HepG2 (cell line): ENCODE measurements at regions not wholly inside any gene's neighbourhood (a gene's known extent, or its start where the extent isn't known, plus 50 kb on each side); places are given as distances from the start of the nearest gene placed in this dataset.

Source experiments
- ATAC-seq: fragments of 200-7000 bp; cut with Tn5 transposase; 3 replicates; pipeline ENCODE4 v1.9.1; 2020; ENCODE audit warnings: mild to moderate bottlenecking, moderate library complexity
- BruUV-seq: library from RNA; stranded (reverse); fragments of 400-500 nt; replicated peaks from 2 replicates; lab custom pipeline; 2021; lab: Mats Ljungman, UMichigan
- CTCF ChIA-PET: fragments of 300-600 bp; formaldehyde crosslinking; extraction: SDS; loops from one replicate; lab custom pipeline; 2021; ENCODE audit warnings: low total read pairs, inconsistent platforms, low intra/inter-chr PET ratio; lab: Yijun Ruan, JAX
- POLR2A ChIA-PET: fragments of 350-600 bp; sonication (Branson Sonifier 250); formaldehyde crosslinking; loops from one replicate; lab custom pipeline; 2020; ENCODE audit warnings: antibody characterized with exemption, inconsistent platforms; lab: Yijun Ruan, JAX
- DNase-seq: peaks from one replicate; pipeline ENCODE4 v3.0.0-alpha.2; 2015; ENCODE audit warnings: low spot score
- FAIRE-seq: peaks from 3 replicates; lab custom pipeline; 2011; peaks lifted over from hg19 to GRCh38; lab: Jason Lieb, UNC
- H2AFZ ChIP-seq: one replicate; pipeline ENCODE4 v1.6.1; 2011; ENCODE audit warnings: low read length, inconsistent platforms
- H3K27ac ChIP-seq: fragments of 300-600 bp; 3 replicates; pipeline ENCODE4 v1.8.0; 2011; ENCODE audit warnings: mixed run types, mild to moderate bottlenecking, mixed read lengths, low read length, inconsistent platforms; ENCODE audit not compliant: insufficient read depth; ENCODE audit errors: extremely low read length
- H3K27me3 ChIP-seq, 2 experiments: fragments of 200-600 bp in 1 of 2; 2 replicates in 1 of 2; 3 replicates in 1 of 2; pipeline versions ENCODE4 v1.6.0 to v1.8.0; 2011; ENCODE audit warnings: low read length in 2 of 2, mild to moderate bottlenecking in 2 of 2, moderate library complexity in 2 of 2, inconsistent platforms in 1 of 2; ENCODE audit not compliant: insufficient read depth in 2 of 2, control insufficient read depth in 1 of 2
- H3K36me3 ChIP-seq, 2 experiments: fragments of 200-600 bp in 1 of 2; replicated peaks in 1 of 2; 2 replicates in 1 of 2; 3 replicates in 1 of 2; pipeline versions ENCODE4 v1.5.1 to v1.8.0; 2011; ENCODE audit warnings: low read length in 2 of 2, inconsistent platforms in 1 of 2; ENCODE audit not compliant: insufficient read depth in 2 of 2, control insufficient read depth in 1 of 2
- H3K4me1 ChIP-seq: 2 replicates; pipeline ENCODE4 v1.5.1; 2012; ENCODE audit warnings: low read length, inconsistent platforms; ENCODE audit not compliant: insufficient read depth
- H3K4me2 ChIP-seq: 2 replicates; pipeline ENCODE4 v1.6.0; 2011; ENCODE audit warnings: low read depth, low read length, inconsistent platforms
- H3K4me3 ChIP-seq, 3 experiments: fragments of 200-600 bp in 1 of 3; sonication (generic), shearing (Covaris generic) in 1 of 3; replicated peaks in 1 of 3; 2 replicates each; pipeline ENCODE4 v1.5.1; 2011 to 2016; ENCODE audit warnings: low read length in 3 of 3, inconsistent platforms in 2 of 3, low read depth in 2 of 3, mild to moderate bottlenecking in 2 of 3, control low read depth in 1 of 3, mixed read lengths in 1 of 3; ENCODE audit not compliant: insufficient read depth in 1 of 3
- H3K79me2 ChIP-seq: one replicate; pipeline ENCODE4 v1.6.1; 2011; ENCODE audit warnings: low read length, inconsistent platforms; ENCODE audit not compliant: insufficient read depth
- H3K9ac ChIP-seq: 2 replicates; pipeline ENCODE4 v1.6.0; 2011; ENCODE audit warnings: mild to moderate bottlenecking, low read depth, low read length, inconsistent platforms; ENCODE audit not compliant: insufficient read depth
- H3K9me3 ChIP-seq: 2 replicates; pipeline ENCODE4 v1.5.1; 2012; ENCODE audit warnings: mild to moderate bottlenecking, low read length
- H4K20me1 ChIP-seq: 2 replicates; pipeline ENCODE4 v1.6.0; 2011; ENCODE audit warnings: inconsistent platforms, mild to moderate bottlenecking, low read length, moderate library complexity; ENCODE audit not compliant: insufficient read depth
- IRF1 ChIP-seq: sonication (generic); formaldehyde crosslinking; IDR thresholded peaks from 2 replicates; pipeline ENCODE4 v1.4.0; 2020; ENCODE audit warnings: low read depth, mild to moderate bottlenecking, missing genetic modification reagents
- RERE ChIP-seq: IDR thresholded peaks from 2 replicates; pipeline ENCODE4 v1.6.1; 2016; ENCODE audit warnings: low read depth, missing genetic modification reagents, missing compliant biosample characterization
- ZNF382 ChIP-seq: sonication (generic); formaldehyde crosslinking; IDR thresholded peaks from 2 replicates; pipeline ENCODE4 v1.5.0; 2020; ENCODE audit warnings: missing genetic modification reagents, mild to moderate bottlenecking, borderline replicate concordance
- WGBS: methylation state at CpG from one replicate; pipeline ENCODE4 v1.1.6; 2017; ENCODE audit warnings: low lambda C conversion rate; 5-methylcytosine and 5-hydroxymethylcytosine counted together
- in situ Hi-C: cut with HindIII; loops from 2 replicates; pipeline ENCODE4 v1.10.0; 2017; ENCODE audit warnings: low pct_unique_long_range_greater_than_20kb; ENCODE audit not compliant: extremely low pct_ligation_motif_present
- intact Hi-C: fragments of 100-400 bp; cut with micrococcal nuclease; formaldehyde crosslinking; loops from one replicate; pipeline ENCODE4 v1.10.0; 2022; ENCODE audit not compliant: unreplicated experiment

- TF ChIP-seq RERE (CRISPR knock-in tag) = no peak
Measured at GRCh38 chr19:31149441-31149941, 199.7 kb downstream of the TSHZ3 start (continued).

- Histone ChIP-seq H3K27me3 (no peaks in the 10 kb centered on the region), H3K36me3 (no peaks in the 10 kb centered on the region), H2AFZ (no peak overlapping the region), H3K9ac (no peak overlapping the region), H3K27ac (no peak overlapping the region), H3K4me1 (no peaks in the 10 kb centered on the region), H4K20me1 (no peaks in the 10 kb centered on the region), H3K4me2 (no peak overlapping the region), H3K79me2 (no peaks in the 10 kb centered on the region), H3K4me3 (no peak overlapping the region), H3K9me3 (peaks cover 58% of the 10 kb centered on the region)
- FAIRE-seq = no peak
- no peak for DNase-seq
- TF ChIP-seq ZNF382 (no peak), IRF1 (CRISPR knock-in tag) (no peak)
- no peak for ATAC-seq
- ChIA-PET CTCF (no interaction called here), POLR2A (no interaction called here)
- BruUV-seq = no TSS peak
- WGBS = 1% methylated on average over 3 of the region's 4 CpGs
- intact Hi-C loops = no loop called here
- in situ Hi-C loops = no loop called here
Measured at GRCh38 chr19:31148671-31149070, 200.6 kb downstream of the TSHZ3 start.
